ENCODE measurements at regions not wholly inside any gene's neighbourhood (a gene's known extent, or its start where the extent isn't known, plus 50 kb on each side); places are given as distances from the start of the nearest gene placed in this dataset.

GRCh38 chr5:149437391-149438040, 58.4 kb upstream of the IL17B start:
- TF ChIP-seq CTCF (IDR thresholded peaks at IDR 0.05), result no peak
- peak in 1 of 4 donors; percentile 3 for TF ChIP-seq POLR2AphosphoS5 (IDR thresholded peaks at IDR 0.05)

Data from sigmoid colon (tissue), 4 donors.